ENCODE measurements at regions not wholly inside any gene's neighbourhood (a gene's known extent, or its start where the extent isn't known, plus 50 kb on each side); places are given as distances from the start of the nearest gene placed in this dataset.

DNA sequence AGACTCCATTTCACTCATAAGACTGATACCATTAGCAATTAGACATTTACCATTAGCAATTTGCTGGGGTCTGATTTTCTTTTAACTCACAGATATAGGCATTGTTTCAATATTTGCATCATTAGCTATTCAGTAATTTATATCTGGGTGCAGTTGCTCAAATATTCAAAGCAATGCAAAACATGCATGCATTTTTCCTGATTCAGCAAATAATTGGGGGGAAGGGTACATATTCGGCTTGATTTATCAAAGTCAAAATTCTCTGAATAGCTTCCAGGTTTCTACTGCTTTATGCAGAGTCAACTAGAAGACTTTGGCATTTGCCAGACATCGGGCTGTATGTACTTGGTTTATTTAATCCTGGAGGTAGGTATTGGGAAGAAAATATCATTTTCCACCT is 315.6 kb upstream of the NR2F2 start:
- H3K27ac ChIP-seq (ENCODE audit: poor library complexity, severe bottlenecking): no peak overlapping the region
- no peak for ATAC-seq (ENCODE audit: low read depth)
- H3K4me3 ChIP-seq (ENCODE audit: severe bottlenecking): no peak overlapping the region
- no peaks in the 10 kb centered on the region for H3K27me3 ChIP-seq (ENCODE audit: insufficient read depth, poor library complexity, severe bottlenecking)
- no peaks in the 10 kb centered on the region for H3K36me3 ChIP-seq (ENCODE audit: low read depth)
- H3K4me1 ChIP-seq (ENCODE audit: insufficient read depth, poor library complexity, severe bottlenecking): no peaks in the 10 kb centered on the region
- DNase-seq (ENCODE audit: low spot score): no peak
- TF ChIP-seq, protein P1, sequence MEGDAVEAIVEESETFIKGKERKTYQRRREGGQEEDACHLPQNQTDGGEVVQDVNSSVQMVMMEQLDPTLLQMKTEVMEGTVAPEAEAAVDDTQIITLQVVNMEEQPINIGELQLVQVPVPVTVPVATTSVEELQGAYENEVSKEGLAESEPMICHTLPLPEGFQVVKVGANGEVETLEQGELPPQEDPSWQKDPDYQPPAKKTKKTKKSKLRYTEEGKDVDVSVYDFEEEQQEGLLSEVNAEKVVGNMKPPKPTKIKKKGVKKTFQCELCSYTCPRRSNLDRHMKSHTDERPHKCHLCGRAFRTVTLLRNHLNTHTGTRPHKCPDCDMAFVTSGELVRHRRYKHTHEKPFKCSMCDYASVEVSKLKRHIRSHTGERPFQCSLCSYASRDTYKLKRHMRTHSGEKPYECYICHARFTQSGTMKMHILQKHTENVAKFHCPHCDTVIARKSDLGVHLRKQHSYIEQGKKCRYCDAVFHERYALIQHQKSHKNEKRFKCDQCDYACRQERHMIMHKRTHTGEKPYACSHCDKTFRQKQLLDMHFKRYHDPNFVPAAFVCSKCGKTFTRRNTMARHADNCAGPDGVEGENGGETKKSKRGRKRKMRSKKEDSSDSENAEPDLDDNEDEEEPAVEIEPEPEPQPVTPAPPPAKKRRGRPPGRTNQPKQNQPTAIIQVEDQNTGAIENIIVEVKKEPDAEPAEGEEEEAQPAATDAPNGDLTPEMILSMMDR (IDR thresholded peaks at IDR 0.05; ENCODE audit: poor library complexity, severe bottlenecking): no peak
- H3K9me3 ChIP-seq (ENCODE audit: severe bottlenecking): no peaks in the 10 kb centered on the region

DNA sequence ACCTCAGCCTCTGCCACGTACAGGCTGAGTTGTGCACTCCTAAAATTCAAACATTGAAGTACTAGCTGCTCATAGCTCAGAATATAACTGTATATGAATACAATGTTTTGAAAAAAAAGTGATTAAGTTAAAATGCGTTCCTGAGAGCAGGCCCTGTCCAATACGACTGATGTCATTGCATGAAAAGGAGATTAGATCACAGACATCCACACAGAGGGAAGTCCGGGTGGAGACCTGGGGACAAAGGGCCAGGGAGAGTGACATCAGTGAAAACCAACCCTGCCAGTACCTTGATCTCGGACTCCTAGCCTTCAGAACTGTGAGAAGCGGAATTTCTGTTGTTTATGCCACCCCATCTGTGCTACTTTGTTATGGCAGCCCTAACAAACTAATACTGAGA is 311.4 kb upstream of the NR2F2 start:
- Histone ChIP-seq H3K4me3 (ENCODE audit: severe bottlenecking) (no peak overlapping the region), H3K36me3 (ENCODE audit: low read depth) (no peaks in the 10 kb centered on the region), H3K27me3 (ENCODE audit: insufficient read depth, poor library complexity, severe bottlenecking) (no peaks in the 10 kb centered on the region), H3K9me3 (ENCODE audit: severe bottlenecking) (no peaks in the 10 kb centered on the region), H3K27ac (ENCODE audit: poor library complexity, severe bottlenecking) (no peak overlapping the region), H3K4me1 (ENCODE audit: insufficient read depth, poor library complexity, severe bottlenecking) (no peaks in the 10 kb centered on the region)
- ATAC-seq (ENCODE audit: low read depth) (no peak), DNase-seq (ENCODE audit: low spot score) (no peak)
- TF ChIP-seq, protein P1 (IDR thresholded peaks at IDR 0.05; ENCODE audit: poor library complexity, severe bottlenecking): no peak

DNA sequence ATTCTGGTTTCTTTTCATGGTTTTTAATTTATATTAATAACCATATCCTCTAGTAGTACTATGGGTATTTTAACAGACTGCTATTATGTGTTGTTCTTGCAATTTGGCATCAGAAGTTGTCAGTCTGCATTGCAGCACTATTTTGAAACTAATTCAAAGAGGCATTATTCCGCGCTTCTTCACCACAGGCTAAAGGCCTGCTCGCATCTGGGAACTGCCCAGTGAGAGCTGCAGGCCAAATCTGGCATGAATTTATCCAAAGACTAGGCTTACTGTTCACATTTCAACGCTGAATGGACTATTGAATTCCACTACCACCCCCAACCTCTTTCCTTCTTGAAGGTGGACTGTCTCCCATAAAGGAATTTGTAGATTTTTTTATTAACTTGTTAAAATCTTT is 310.4 kb upstream of the NR2F2 start:
- H3K36me3 ChIP-seq (ENCODE audit: low read depth): no peaks in the 10 kb centered on the region
- H3K4me3 ChIP-seq (ENCODE audit: severe bottlenecking): no peak overlapping the region
- no peaks in the 10 kb centered on the region for H3K4me1 ChIP-seq (ENCODE audit: insufficient read depth, poor library complexity, severe bottlenecking)
- TF ChIP-seq, protein P1 (IDR thresholded peaks at IDR 0.05; ENCODE audit: poor library complexity, severe bottlenecking): no peak
- ATAC-seq (ENCODE audit: low read depth) (no peak), DNase-seq (ENCODE audit: low spot score) (no peak)
- H3K27ac ChIP-seq (ENCODE audit: poor library complexity, severe bottlenecking): no peak overlapping the region
- no peaks in the 10 kb centered on the region for H3K9me3 ChIP-seq (ENCODE audit: severe bottlenecking)
- H3K27me3 ChIP-seq (ENCODE audit: insufficient read depth, poor library complexity, severe bottlenecking): no peaks in the 10 kb centered on the region

DNA sequence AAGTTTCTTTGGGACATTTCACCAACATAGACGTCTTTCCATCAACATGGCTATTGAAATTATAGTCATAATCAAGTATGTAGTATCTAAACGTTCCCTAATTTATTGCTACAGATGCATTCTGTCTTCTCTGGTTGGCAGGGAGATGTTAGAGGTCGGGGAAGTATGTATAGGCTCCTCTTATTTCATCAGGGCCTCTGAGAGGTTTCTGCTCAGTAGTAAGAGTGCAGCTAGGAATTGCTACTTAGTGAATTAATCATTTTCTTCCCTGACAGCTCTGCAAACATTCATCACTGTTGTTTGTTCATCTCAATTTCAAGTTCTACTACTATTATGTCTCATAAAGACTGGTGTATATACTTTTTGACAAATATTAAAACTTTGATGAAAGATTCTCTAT is 309.7 kb upstream of the NR2F2 start:
- TF ChIP-seq, protein P1 (IDR thresholded peaks at IDR 0.05; ENCODE audit: poor library complexity, severe bottlenecking): no peak
- no peak for DNase-seq (ENCODE audit: low spot score)

DNA sequence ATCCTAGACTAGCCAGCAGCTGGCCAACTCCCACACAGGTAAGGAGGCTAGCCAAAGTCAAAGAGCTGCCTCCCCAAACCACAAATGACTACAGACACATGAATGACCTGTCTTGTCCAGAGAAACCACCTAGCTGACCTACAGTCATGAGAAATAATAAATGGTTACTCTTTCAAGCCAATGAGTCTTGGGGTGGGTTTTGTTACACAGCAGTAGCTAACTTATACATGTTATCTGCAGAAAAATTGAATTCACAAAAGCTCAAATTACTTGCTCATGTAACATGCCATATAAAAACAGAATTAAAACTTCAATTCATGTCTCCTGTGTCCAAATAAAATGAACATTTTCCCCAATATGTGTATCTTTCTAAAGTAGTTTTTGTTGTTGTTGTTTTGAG is 307.4 kb upstream of the NR2F2 start:
- DNase-seq (ENCODE audit: low spot score) (no peak), ATAC-seq (ENCODE audit: low read depth) (no peak)
- Histone ChIP-seq H3K27ac (ENCODE audit: poor library complexity, severe bottlenecking) (no peak overlapping the region), H3K27me3 (ENCODE audit: insufficient read depth, poor library complexity, severe bottlenecking) (no peaks in the 10 kb centered on the region), H3K9me3 (ENCODE audit: severe bottlenecking) (no peaks in the 10 kb centered on the region), H3K4me3 (ENCODE audit: severe bottlenecking) (no peak overlapping the region), H3K4me1 (ENCODE audit: insufficient read depth, poor library complexity, severe bottlenecking) (peaks cover 10% of the 10 kb centered on the region), H3K36me3 (ENCODE audit: low read depth) (no peaks in the 10 kb centered on the region)
- TF ChIP-seq, protein P1 (IDR thresholded peaks at IDR 0.05; ENCODE audit: poor library complexity, severe bottlenecking): no peak

More for the DNA sequence above, 309.7 kb upstream of the NR2F2 start:
- no peak overlapping the region for H3K27ac ChIP-seq (ENCODE audit: poor library complexity, severe bottlenecking)
- ATAC-seq (ENCODE audit: low read depth): no peak
- no peaks in the 10 kb centered on the region for H3K9me3 ChIP-seq (ENCODE audit: severe bottlenecking)
- no peaks in the 10 kb centered on the region for H3K36me3 ChIP-seq (ENCODE audit: low read depth)
- H3K4me1 ChIP-seq (ENCODE audit: insufficient read depth, poor library complexity, severe bottlenecking): peaks cover 2% of the 10 kb centered on the region
- no peak overlapping the region for H3K4me3 ChIP-seq (ENCODE audit: severe bottlenecking)
- H3K27me3 ChIP-seq (ENCODE audit: insufficient read depth, poor library complexity, severe bottlenecking): no peaks in the 10 kb centered on the region
